ENCODE measurements at regions not wholly inside any gene's neighbourhood (a gene's known extent, or its start where the extent isn't known, plus 50 kb on each side); places are given as distances from the start of the nearest gene placed in this dataset.

DNA sequence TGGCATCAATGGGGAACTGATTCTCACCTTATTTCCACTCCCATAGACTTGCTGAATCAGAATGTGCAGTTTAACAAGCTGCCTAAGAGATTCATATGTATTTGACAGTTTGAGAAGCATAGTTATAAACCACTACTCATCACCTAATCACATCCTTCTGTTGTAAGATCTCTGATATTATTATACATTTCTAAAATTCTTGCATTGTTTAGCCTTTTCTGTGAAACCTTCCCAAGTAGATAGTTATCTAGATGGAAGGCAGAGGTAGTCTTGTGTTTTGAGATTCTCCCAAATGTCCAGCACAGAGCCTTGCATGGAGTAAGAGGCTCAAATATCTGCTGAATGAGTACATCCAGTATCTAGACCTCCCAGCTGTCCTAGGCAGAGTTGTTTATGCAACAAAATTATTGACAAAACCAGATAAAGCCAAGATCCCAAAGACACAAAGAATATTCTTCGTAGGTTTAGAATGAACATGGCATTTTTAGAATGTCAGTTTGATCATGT lies 227.3 kb downstream of the KDR start:
- Histone ChIP-seq H4K20me1 (ENCODE audit: low read depth, low read length) (no peaks in the 10 kb centered on the region), H3K36me3 (ENCODE audit: low read length) (no peaks in the 10 kb centered on the region), H3K27ac (ENCODE audit: low read depth, low read length) (no peak overlapping the region), H3K79me2 (ENCODE audit: insufficient read depth, low read length) (no peaks in the 10 kb centered on the region), H3K9me2 (replicated peaks; ENCODE audit: insufficient read depth, low read length) (no peaks in the 10 kb centered on the region), H3K27me3 (ENCODE audit: low read length) (no peaks in the 10 kb centered on the region), H3K4me2 (ENCODE audit: low read depth, low read length, poor library complexity, severe bottlenecking) (no peak overlapping the region), H3K9ac (ENCODE audit: low read length) (no peak overlapping the region), H3K4me3 (ENCODE audit: insufficient read depth, low read length, poor library complexity, severe bottlenecking) (no peak overlapping the region), H3K9me3 (ENCODE audit: insufficient read depth, low read length) (no peaks in the 10 kb centered on the region), H2AFZ (ENCODE audit: low read depth, low read length, severe bottlenecking) (no peak overlapping the region), H3F3A (ENCODE audit: insufficient read depth) (no peaks in the 10 kb centered on the region)
- no peak for TF ChIP-seq EZH2phosphoT487 (conservative IDR thresholded peaks at IDR 0.05; ENCODE audit: low read length)
- TF ChIP-seq CTCF (IDR thresholded peaks at IDR 0.05; ENCODE audit: insufficient read depth, low read length, poor library complexity, severe bottlenecking), result no peak

GRCh38 chr4:54897590-54897989 lies 227.8 kb downstream of the KDR start:
- no peaks in the 10 kb centered on the region for H3K27me3 ChIP-seq (ENCODE audit: low read length)
- TF ChIP-seq CTCF (IDR thresholded peaks at IDR 0.05; ENCODE audit: insufficient read depth, low read length, poor library complexity, severe bottlenecking) (no peak), EZH2phosphoT487 (conservative IDR thresholded peaks at IDR 0.05; ENCODE audit: low read length) (no peak)
- H3F3A ChIP-seq (ENCODE audit: insufficient read depth), result no peaks in the 10 kb centered on the region
- H3K9me2 ChIP-seq (replicated peaks; ENCODE audit: insufficient read depth, low read length), result no peaks in the 10 kb centered on the region
- H3K9ac ChIP-seq (ENCODE audit: low read length), result no peak overlapping the region
- H3K79me2 ChIP-seq (ENCODE audit: insufficient read depth, low read length), result no peaks in the 10 kb centered on the region
- H2AFZ ChIP-seq (ENCODE audit: low read depth, low read length, severe bottlenecking), result no peak overlapping the region
- H3K4me3 ChIP-seq (ENCODE audit: insufficient read depth, low read length, poor library complexity, severe bottlenecking), result no peak overlapping the region
- no peaks in the 10 kb centered on the region for H3K36me3 ChIP-seq (ENCODE audit: low read length)
- no peak overlapping the region for H3K27ac ChIP-seq (ENCODE audit: low read depth, low read length)
- H3K4me2 ChIP-seq (ENCODE audit: low read depth, low read length, poor library complexity, severe bottlenecking), result no peak overlapping the region
- no peaks in the 10 kb centered on the region for H3K9me3 ChIP-seq (ENCODE audit: insufficient read depth, low read length)
- no peaks in the 10 kb centered on the region for H4K20me1 ChIP-seq (ENCODE audit: low read depth, low read length)

GRCh38 chr4:54882616-54883015 lies 224.9 kb downstream of the KIT start:
- H3K27ac ChIP-seq (ENCODE audit: low read depth, low read length), result no peak overlapping the region
- no peak overlapping the region for H3K4me2 ChIP-seq (ENCODE audit: low read depth, low read length, poor library complexity, severe bottlenecking)
- H3K9me2 ChIP-seq (replicated peaks; ENCODE audit: insufficient read depth, low read length), result no peaks in the 10 kb centered on the region
- H2AFZ ChIP-seq (ENCODE audit: low read depth, low read length, severe bottlenecking), result no peak overlapping the region
- TF ChIP-seq EZH2phosphoT487 (conservative IDR thresholded peaks at IDR 0.05; ENCODE audit: low read length) (no peak), CTCF (IDR thresholded peaks at IDR 0.05; ENCODE audit: insufficient read depth, low read length, poor library complexity, severe bottlenecking) (no peak)
- H3K27me3 ChIP-seq (ENCODE audit: low read length), result no peaks in the 10 kb centered on the region
- H3K36me3 ChIP-seq (ENCODE audit: low read length), result no peaks in the 10 kb centered on the region
- H4K20me1 ChIP-seq (ENCODE audit: low read depth, low read length), result no peaks in the 10 kb centered on the region
- no peaks in the 10 kb centered on the region for H3K9me3 ChIP-seq (ENCODE audit: insufficient read depth, low read length)
- H3K79me2 ChIP-seq (ENCODE audit: insufficient read depth, low read length), result no peaks in the 10 kb centered on the region
- H3K9ac ChIP-seq (ENCODE audit: low read length), result no peak overlapping the region
- no peak overlapping the region for H3K4me3 ChIP-seq (ENCODE audit: insufficient read depth, low read length, poor library complexity, severe bottlenecking)
- no peaks in the 10 kb centered on the region for H3F3A ChIP-seq (ENCODE audit: insufficient read depth)

All from SU-DHL-6 (cell line).